Right atrium auricular region (tissue), 2 donors: ENCODE measurements at regions not wholly inside any gene's neighbourhood (a gene's known extent, or its start where the extent isn't known, plus 50 kb on each side); places are given as distances from the start of the nearest gene placed in this dataset.

Experiments
- DNase-seq: peaks from one replicate; pipeline ENCODE4 v3.0.0-alpha.2; 2019; ENCODE audit warnings: low spot score
- H3K27ac ChIP-seq, 2 donors: fragments of 200-600 bp; sonication (generic); 1 replicate in 1 of 2; 2 replicates in 1 of 2; pipeline ENCODE4 v1.5.1; 2016 to 2019
- H3K27me3 ChIP-seq, 2 donors: fragments of 200-600 bp; sonication (generic); one replicate each; pipeline versions ENCODE4 v1.5.1 to v1.6.0; 2017 to 2019
- H3K36me3 ChIP-seq: fragments of 200-600 bp; sonication (generic); one replicate; pipeline ENCODE4 v1.5.1; 2016
- H3K4me1 ChIP-seq, 2 donors: fragments of 200-600 bp; sonication (generic); one replicate each; pipeline versions ENCODE4 v1.5.1 to v1.6.0; 2017 to 2019
- H3K4me3 ChIP-seq, 2 donors: fragments of 200-600 bp; sonication (generic); 1 replicate in 1 of 2; 2 replicates in 1 of 2; pipeline ENCODE4 v1.5.1; 2017 to 2019; ENCODE audit warnings: mild to moderate bottlenecking in 1 of 2, moderate library complexity in 1 of 2
- H3K9me3 ChIP-seq, 2 donors: fragments of 200-600 bp; sonication (generic); one replicate each; pipeline ENCODE4 v1.5.1; 2019
- TF ChIP-seq, protein P1 (sequence below), 2 donors: fragments of 200-600 bp; sonication (generic); IDR thresholded peaks; one replicate each; pipeline ENCODE4 v1.5.1; 2019; ENCODE audit warnings: antibody characterized with exemption in 2 of 2

DNA sequence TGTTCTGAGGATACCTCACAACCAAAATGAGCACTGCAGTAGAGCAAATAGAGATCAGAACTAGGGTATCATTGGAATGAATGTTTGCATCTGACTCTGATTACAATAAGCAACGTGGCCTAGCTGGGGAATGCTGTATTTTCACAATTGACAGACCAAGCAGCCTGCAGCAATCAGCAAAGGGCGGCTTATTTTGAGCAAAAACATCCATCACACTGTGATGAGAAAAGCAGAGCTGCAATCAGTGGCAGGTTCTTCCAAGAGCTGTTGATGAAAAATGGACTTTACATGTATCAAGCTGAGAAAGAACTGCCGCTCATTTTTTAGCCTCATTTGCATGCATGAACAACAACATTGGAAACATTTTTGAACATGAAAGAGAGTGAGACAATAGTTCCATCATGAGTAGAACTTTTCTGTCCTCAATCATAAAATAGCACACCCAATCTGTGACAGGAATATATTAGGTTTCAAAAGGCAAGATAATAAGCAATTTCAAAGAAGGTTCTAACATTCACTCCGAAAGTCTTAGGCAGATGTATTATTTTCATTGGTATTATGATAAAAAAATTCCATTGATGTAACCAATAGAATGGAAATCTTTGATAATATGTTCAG is 249.7 kb upstream of the FBXO33 start:
- DNase-seq, result no peak
- Histone ChIP-seq H3K36me3 (no peaks in the 10 kb centered on the region), H3K27me3 (no peaks in the 10 kb centered on the region), H3K4me1 (no peaks in the 10 kb centered on the region), H3K27ac (no peak overlapping the region), H3K9me3 (no peaks in the 10 kb centered on the region), H3K4me3 (no peak overlapping the region)
- TF ChIP-seq, protein P1, sequence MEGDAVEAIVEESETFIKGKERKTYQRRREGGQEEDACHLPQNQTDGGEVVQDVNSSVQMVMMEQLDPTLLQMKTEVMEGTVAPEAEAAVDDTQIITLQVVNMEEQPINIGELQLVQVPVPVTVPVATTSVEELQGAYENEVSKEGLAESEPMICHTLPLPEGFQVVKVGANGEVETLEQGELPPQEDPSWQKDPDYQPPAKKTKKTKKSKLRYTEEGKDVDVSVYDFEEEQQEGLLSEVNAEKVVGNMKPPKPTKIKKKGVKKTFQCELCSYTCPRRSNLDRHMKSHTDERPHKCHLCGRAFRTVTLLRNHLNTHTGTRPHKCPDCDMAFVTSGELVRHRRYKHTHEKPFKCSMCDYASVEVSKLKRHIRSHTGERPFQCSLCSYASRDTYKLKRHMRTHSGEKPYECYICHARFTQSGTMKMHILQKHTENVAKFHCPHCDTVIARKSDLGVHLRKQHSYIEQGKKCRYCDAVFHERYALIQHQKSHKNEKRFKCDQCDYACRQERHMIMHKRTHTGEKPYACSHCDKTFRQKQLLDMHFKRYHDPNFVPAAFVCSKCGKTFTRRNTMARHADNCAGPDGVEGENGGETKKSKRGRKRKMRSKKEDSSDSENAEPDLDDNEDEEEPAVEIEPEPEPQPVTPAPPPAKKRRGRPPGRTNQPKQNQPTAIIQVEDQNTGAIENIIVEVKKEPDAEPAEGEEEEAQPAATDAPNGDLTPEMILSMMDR (IDR thresholded peaks at IDR 0.05), result no peak

DNA sequence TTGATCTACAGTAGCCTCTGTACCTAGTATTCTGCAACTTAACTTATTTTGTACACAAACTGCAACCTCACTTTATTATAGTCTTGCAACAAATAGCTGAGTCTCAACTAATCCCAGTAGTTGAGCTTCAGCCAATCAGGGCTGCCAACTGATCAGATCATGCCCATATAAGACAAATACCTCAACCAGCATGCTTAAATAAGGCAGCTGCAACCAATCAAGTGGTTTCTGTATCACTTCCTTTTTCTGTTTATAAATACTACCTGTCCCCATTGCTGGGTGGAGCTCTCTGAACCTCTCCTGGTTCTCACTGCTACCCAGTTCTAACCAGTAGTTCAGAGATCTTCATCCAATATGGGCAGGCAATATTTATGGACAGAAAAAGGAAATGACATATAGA is 248.5 kb upstream of the FBXO33 start:
- DNase-seq, result no peak
- no peaks in the 10 kb centered on the region for H3K9me3 ChIP-seq
- H3K4me3 ChIP-seq, result no peak overlapping the region
- no peaks in the 10 kb centered on the region for H3K4me1 ChIP-seq
- H3K36me3 ChIP-seq, result no peaks in the 10 kb centered on the region
- no peak overlapping the region for H3K27ac ChIP-seq
- TF ChIP-seq, protein P1 (IDR thresholded peaks at IDR 0.05), result no peak
- H3K27me3 ChIP-seq, result no peaks in the 10 kb centered on the region

DNA sequence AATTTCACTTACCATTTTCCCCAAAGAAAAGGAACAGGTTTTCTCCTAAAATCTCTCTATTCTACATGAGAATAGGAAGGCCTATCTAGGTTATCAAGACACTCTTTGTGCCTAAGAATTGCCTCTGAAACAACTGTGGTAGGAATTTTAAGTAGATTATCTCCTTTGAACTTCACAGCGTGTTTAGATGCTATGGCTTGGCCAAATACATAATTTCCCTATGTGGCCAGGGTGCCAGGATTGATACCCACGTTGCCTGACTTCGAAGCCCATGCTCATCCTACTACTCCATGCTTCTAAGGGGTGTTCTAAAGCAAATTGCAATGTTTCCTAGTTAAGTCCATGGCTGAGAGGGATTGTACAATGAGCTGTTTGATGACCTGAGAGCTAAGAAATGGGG is 241.5 kb upstream of the FBXO33 start:
- Histone ChIP-seq H3K27me3 (no peaks in the 10 kb centered on the region), H3K36me3 (no peaks in the 10 kb centered on the region), H3K4me1 (no peaks in the 10 kb centered on the region), H3K9me3 (no peaks in the 10 kb centered on the region), H3K4me3 (no peak overlapping the region), H3K27ac (no peak overlapping the region)
- TF ChIP-seq, protein P1 (IDR thresholded peaks at IDR 0.05), result no peak
- no peak for DNase-seq

DNA sequence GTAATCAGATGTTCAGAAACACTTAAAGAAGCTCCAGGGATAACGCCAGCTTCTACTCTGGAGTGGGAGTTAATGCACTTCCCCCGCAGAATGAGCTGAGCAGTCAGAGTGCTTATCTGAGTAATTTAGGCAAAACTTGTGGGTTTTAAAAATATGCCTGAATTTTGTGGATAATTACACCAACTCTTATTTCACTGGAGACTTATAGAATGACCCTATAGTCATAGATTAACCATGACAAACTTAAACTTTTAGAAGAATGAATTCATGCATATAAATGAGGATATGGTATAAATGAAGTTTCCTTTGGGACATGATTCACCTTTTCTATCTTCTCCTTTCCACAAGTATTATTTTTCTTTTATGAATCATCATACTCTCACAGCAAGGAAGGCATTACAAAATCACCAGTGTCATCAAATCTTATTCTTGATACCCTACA is 241.1 kb upstream of the FBXO33 start:
- Histone ChIP-seq H3K27me3 (no peaks in the 10 kb centered on the region), H3K27ac (no peak overlapping the region), H3K4me1 (no peaks in the 10 kb centered on the region), H3K9me3 (no peaks in the 10 kb centered on the region), H3K36me3 (no peaks in the 10 kb centered on the region), H3K4me3 (no peak overlapping the region)
- DNase-seq, result no peak
- TF ChIP-seq, protein P1 (IDR thresholded peaks at IDR 0.05), result no peak

DNA sequence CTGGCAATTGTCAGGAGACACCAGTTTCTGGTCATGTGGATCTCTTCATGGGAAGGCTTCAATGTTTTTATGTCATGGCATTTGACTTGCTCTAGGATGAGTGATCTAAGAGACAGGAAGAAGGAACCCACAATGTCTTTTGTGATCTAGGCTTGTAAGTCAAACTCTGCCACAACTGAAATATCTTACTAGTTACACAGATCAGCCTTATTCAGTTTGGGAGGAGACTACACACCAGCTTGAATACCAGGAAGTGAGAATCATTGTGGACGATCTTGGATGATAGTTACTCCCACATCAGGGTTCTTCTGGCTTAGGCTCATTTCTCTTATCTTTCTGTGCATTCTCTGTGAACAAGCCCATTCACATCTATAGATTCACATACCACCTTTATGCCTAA is 236.2 kb upstream of the FBXO33 start:
- TF ChIP-seq, protein P1 (IDR thresholded peaks at IDR 0.05), result no peak
- DNase-seq, result no peak
- H3K4me3 ChIP-seq, result no peak overlapping the region

DNA sequence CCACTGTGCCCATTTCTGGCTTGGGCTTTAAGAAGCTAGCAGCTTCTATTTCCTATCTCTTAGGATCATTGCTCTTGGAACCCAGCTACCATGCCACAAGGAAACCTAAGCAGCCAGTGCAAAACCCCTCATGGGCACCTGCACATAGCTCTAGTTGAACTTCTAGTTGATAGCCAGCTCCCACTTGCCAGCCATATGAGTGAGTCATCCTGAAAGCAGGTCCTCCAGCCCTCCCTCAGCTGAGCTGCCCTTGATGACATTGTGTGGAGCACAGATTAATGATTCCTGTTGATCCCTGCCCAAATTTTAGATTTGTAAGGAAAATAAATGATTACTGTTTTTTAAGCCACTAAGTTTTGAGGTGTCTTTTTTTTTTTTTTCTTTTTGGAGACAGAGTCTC is 234.2 kb upstream of the FBXO33 start:
- H3K9me3 ChIP-seq, result no peaks in the 10 kb centered on the region
- TF ChIP-seq, protein P1 (IDR thresholded peaks at IDR 0.05), result no peak
- no peaks in the 10 kb centered on the region for H3K36me3 ChIP-seq
- no peaks in the 10 kb centered on the region for H3K27me3 ChIP-seq
- no peaks in the 10 kb centered on the region for H3K4me1 ChIP-seq
- H3K4me3 ChIP-seq, result no peak overlapping the region
- no peak for DNase-seq
- no peak overlapping the region for H3K27ac ChIP-seq

More for the DNA sequence above, 236.2 kb upstream of the FBXO33 start:
- H3K27me3 ChIP-seq, result no peaks in the 10 kb centered on the region
- H3K4me1 ChIP-seq, result no peaks in the 10 kb centered on the region
- H3K9me3 ChIP-seq, result no peaks in the 10 kb centered on the region
- no peak overlapping the region for H3K27ac ChIP-seq
- no peaks in the 10 kb centered on the region for H3K36me3 ChIP-seq
